K562 (cell line): ENCODE measurements at regions not wholly inside any gene's neighbourhood (a gene's known extent, or its start where the extent isn't known, plus 50 kb on each side); places are given as distances from the start of the nearest gene placed in this dataset.

ENCODE experiments used
- ATAC-seq: fragments of 200-7000 bp; cut with Tn5 transposase; 3 replicates; pipeline ENCODE4 v1.9.1; 2020; ENCODE audit warnings: moderate library complexity
- BruUV-seq: library from RNA; stranded (reverse); fragments of 400-500 nt; replicated peaks from 2 replicates; lab custom pipeline; 2021; lab: Mats Ljungman, UMichigan
- CTCF ChIA-PET: fragments of 300-600 bp; formaldehyde crosslinking; extraction: SDS; loops from one replicate; lab custom pipeline; 2021; ENCODE audit warnings: low intra/inter-chr PET ratio; lab: Yijun Ruan, JAX
- POLR2A ChIA-PET: fragments of 300-600, 350-650 bp; sonication (Branson Sonifier 250); formaldehyde crosslinking; extraction: SDS; loops from one replicate; lab custom pipeline; 2021; ENCODE audit warnings: antibody characterized with exemption, inconsistent platforms; lab: Yijun Ruan, JAX
- DNase-seq, 4 experiments: peaks; one replicate each; pipeline versions ENCODE4 v3.0.0 to v3.0.0-alpha.2; 2011 to 2018; ENCODE audit warnings: low spot score in 3 of 4, mixed read lengths in 3 of 4; ENCODE audit errors: extremely low read depth in 1 of 4
- FAIRE-seq: peaks from 2 replicates; lab custom pipeline; 2011; peaks lifted over from hg19 to GRCh38; lab: Jason Lieb, UNC
- H2AFZ ChIP-seq: 2 replicates; pipeline ENCODE4 v1.6.0; 2011; ENCODE audit warnings: low read depth, low read length, control low read depth, inconsistent platforms
- H3K27ac ChIP-seq: fragments of 200-600 bp; 3 replicates; pipeline ENCODE4 v1.8.0; 2011; ENCODE audit warnings: low read depth, mild to moderate bottlenecking, control low read depth, inconsistent platforms, low read length, moderate library complexity, mixed read lengths; ENCODE audit errors: extremely low read depth
- H3K27me3 ChIP-seq, 2 experiments: fragments of 300-600 bp in 1 of 2; 2 replicates in 1 of 2; 3 replicates in 1 of 2; pipeline versions ENCODE4 v1.6.0 to v1.8.0; 2011; ENCODE audit warnings: inconsistent platforms in 2 of 2, low read length in 2 of 2, mild to moderate bottlenecking in 1 of 2, mixed read lengths in 1 of 2, moderate library complexity in 1 of 2; ENCODE audit not compliant: control insufficient read depth in 2 of 2, insufficient read depth in 2 of 2
- H3K36me3 ChIP-seq: fragments of 300-600 bp; 3 replicates; pipeline ENCODE4 v1.8.0; 2011; ENCODE audit warnings: mild to moderate bottlenecking, low read length, inconsistent platforms; ENCODE audit not compliant: control insufficient read depth, insufficient read depth
- H3K4me1 ChIP-seq, 2 experiments: fragments of 200-600 bp in 1 of 2; replicated peaks in 1 of 2; 2 replicates in 1 of 2; 3 replicates in 1 of 2; pipeline versions ENCODE4 v1.5.1 to v1.8.0; 2011; ENCODE audit warnings: inconsistent platforms in 2 of 2, low read length in 2 of 2, mild to moderate bottlenecking in 1 of 2, mixed read lengths in 1 of 2, moderate library complexity in 1 of 2; ENCODE audit not compliant: control insufficient read depth in 2 of 2, insufficient read depth in 2 of 2
- H3K4me2 ChIP-seq: 2 replicates; pipeline ENCODE4 v1.6.1; 2011; ENCODE audit warnings: low read length, control low read depth, inconsistent platforms, mixed read lengths; ENCODE audit not compliant: insufficient read depth
- H3K4me3 ChIP-seq: fragments of 200-600 bp; sonication (generic), shearing (Covaris generic); 2 replicates; pipeline ENCODE4 v1.5.1; 2016; ENCODE audit warnings: control low read depth, inconsistent platforms
- H3K79me2 ChIP-seq: fragments of 200-600 bp; 3 replicates; pipeline ENCODE4 v1.8.0; 2011; ENCODE audit warnings: low read length, inconsistent platforms; ENCODE audit not compliant: control insufficient read depth, insufficient read depth
- H3K9ac ChIP-seq, 2 experiments: 2 replicates each; pipeline versions ENCODE4 v1.6.0 to v1.6.1; 2011; ENCODE audit warnings: low read depth in 2 of 2, low read length in 2 of 2, control low read depth in 1 of 2, inconsistent platforms in 1 of 2, mild to moderate bottlenecking in 1 of 2, mixed read lengths in 1 of 2; ENCODE audit not compliant: insufficient read depth in 1 of 2
- H3K9me1 ChIP-seq: one replicate; pipeline ENCODE4 v1.6.0; 2011; ENCODE audit warnings: inconsistent platforms, mild to moderate bottlenecking, low read length, moderate library complexity; ENCODE audit not compliant: control insufficient read depth, insufficient read depth
- H3K9me3 ChIP-seq: replicated peaks from 2 replicates; pipeline ENCODE4 v1.5.1; 2011; ENCODE audit warnings: low read depth, low read length, inconsistent platforms; ENCODE audit not compliant: control insufficient read depth, insufficient read depth
- H4K20me1 ChIP-seq: replicated peaks from 2 replicates; pipeline ENCODE4 v1.6.1; 2011; ENCODE audit warnings: low read length, inconsistent platforms, mixed read lengths; ENCODE audit not compliant: control insufficient read depth, insufficient read depth
- CBX5 ChIP-seq: IDR thresholded peaks from 2 replicates; pipeline ENCODE4 v1.6.1; 2014; ENCODE audit warnings: low read depth, borderline replicate concordance
- DDX20 ChIP-seq: fragments of 450-650 bp; IDR thresholded peaks from 2 replicates; pipeline ENCODE4 v1.6.1; 2016; ENCODE audit warnings: missing genetic modification characterization, low read depth, mild to moderate bottlenecking, missing compliant biosample characterization, moderate library complexity
- DNMT1 ChIP-seq: fragments of 450-650 bp; IDR thresholded peaks from 2 replicates; pipeline ENCODE4 v1.6.1; 2016; ENCODE audit warnings: antibody characterized with exemption, mild to moderate bottlenecking
- EHMT2 ChIP-seq: fragments of 450-650 bp; IDR thresholded peaks from 2 replicates; pipeline ENCODE4 v1.6.1; 2018; ENCODE audit warnings: antibody characterized with exemption
- HMG20B ChIP-seq: fragments of 250-450 bp; sonication (Bioruptor Pico); IDR thresholded peaks from 2 replicates; pipeline ENCODE4 v1.5.0; 2021; ENCODE audit warnings: mild to moderate bottlenecking
- KDM2B ChIP-seq: fragments of 250-450 bp; sonication (Bioruptor Pico); IDR thresholded peaks from 2 replicates; pipeline ENCODE4 v1.8.0; 2021; ENCODE audit warnings: mild to moderate bottlenecking, moderate library complexity
- NCOA1 ChIP-seq: fragments of 450-650 bp; IDR thresholded peaks from 2 replicates; pipeline ENCODE4 v1.6.1; 2016; ENCODE audit warnings: low read depth
- NCOA4 ChIP-seq: fragments of 450-650 bp; IDR thresholded peaks from 2 replicates; pipeline ENCODE4 v1.6.1; 2018; ENCODE audit warnings: mild to moderate bottlenecking; ENCODE audit not compliant: partially characterized antibody
- PCBP2 ChIP-seq: fragments of 200-400 bp; formaldehyde crosslinking; IDR thresholded peaks from 2 replicates; pipeline ENCODE4 v1.6.1; 2018; ENCODE audit warnings: low read length, low read depth, mild to moderate bottlenecking, moderate library complexity; ENCODE audit not compliant: poor library complexity, severe bottlenecking
- POLR3A ChIP-seq: IDR thresholded peaks from 2 replicates; pipeline ENCODE4 v1.6.1; 2011; ENCODE audit warnings: borderline replicate concordance, mild to moderate bottlenecking, moderate library complexity; ENCODE audit not compliant: insufficient read length, insufficient read depth; ENCODE audit errors: extremely low read depth
- RUNX1 ChIP-seq: sonication (generic); IDR thresholded peaks from 2 replicates; pipeline ENCODE4 v1.6.1; 2016; ENCODE audit warnings: antibody characterized with exemption, low read depth
- SIN3A ChIP-seq, 2 experiments: fragments of 150-350 bp in 1 of 2; IDR thresholded peaks; 2 replicates each; pipeline ENCODE4 v1.6.1; 2011 to 2016; ENCODE audit warnings: borderline replicate concordance in 2 of 2, low read depth in 2 of 2, low read length in 2 of 2, mild to moderate bottlenecking in 2 of 2, moderate library complexity in 2 of 2; ENCODE audit not compliant: control insufficient read depth in 1 of 2
- SPI1 ChIP-seq: IDR thresholded peaks from 2 replicates; pipeline ENCODE4 v1.6.1; 2011; ENCODE audit warnings: low read depth, low read length, control low read depth, borderline replicate concordance
- ZNF384 ChIP-seq: IDR thresholded peaks from 2 replicates; pipeline ENCODE4 v1.6.1; 2012; ENCODE audit warnings: low read depth, low read length, improper control_type of control experiment
- ZNF512 ChIP-seq: IDR thresholded peaks from 2 replicates; pipeline ENCODE4 v1.6.1; 2016; ENCODE audit warnings: missing genetic modification characterization, missing compliant biosample characterization
- ZNF764 ChIP-seq: fragments of 250-450 bp; sonication (Bioruptor Pico); IDR thresholded peaks from 2 replicates; pipeline ENCODE4 v1.4.0; 2020; ENCODE audit warnings: low read depth, mild to moderate bottlenecking, moderate library complexity
- WGBS: fragments of 100-300 bp; shearing (Covaris generic); methylation state at CpG from one replicate; pipeline ENCODE4 v1.1.6; 2016; ENCODE audit warnings: low coverage, mixed read lengths; ENCODE audit not compliant: insufficient coverage; ENCODE audit errors: missing lambda C conversion rate; 5-methylcytosine and 5-hydroxymethylcytosine counted together
- in situ Hi-C: fragments of 300-500 bp; cut with MboI; formaldehyde crosslinking; loops from 4 replicates; pipeline ENCODE4 v1.15.0; 2018; ENCODE audit warnings: inconsistent platforms, mixed read lengths
- intact Hi-C: fragments of 100-400 bp; cut with micrococcal nuclease; formaldehyde crosslinking; loops from 2 replicates; pipeline ENCODE4 v1.14.2; 2022
- TF ChIP-seq, protein P1 (sequence below), 2 experiments: fragments of 450-650 bp; IDR thresholded peaks; 2 replicates each; pipeline ENCODE4 v1.6.1; 2016

DNA sequence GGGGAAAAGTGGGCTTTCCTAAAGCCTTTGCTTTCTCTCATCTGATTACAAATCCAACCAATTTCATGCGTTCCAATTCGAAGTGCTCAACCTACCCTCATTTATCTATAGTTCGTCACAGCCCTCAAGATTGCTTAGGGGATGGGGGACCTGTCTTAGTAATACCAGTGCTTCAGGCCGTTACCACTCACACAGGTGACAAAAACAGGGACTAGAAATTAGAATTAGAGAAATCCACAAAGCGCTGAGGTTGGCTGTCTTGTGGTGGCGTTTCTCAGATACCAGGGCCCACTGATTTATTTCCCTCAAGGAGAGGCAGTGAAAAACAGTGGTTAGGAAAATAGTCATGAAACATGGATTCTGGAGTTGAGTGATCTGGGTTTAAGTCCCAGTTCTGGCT, 121.6 kb upstream of the SPACA1 start:
- Histone ChIP-seq H3K4me2 (no peak overlapping the region), H3K9ac (no peak overlapping the region), H3K27me3 (peaks cover 2 to 9% of the 10 kb centered on the region in 2 experiments; a peak in 2 of 5 replicates), H3K27ac (no peak overlapping the region), H3K79me2 (no peaks in the 10 kb centered on the region), H3K4me1 (no peaks in the 10 kb centered on the region), H4K20me1 (no peaks in the 10 kb centered on the region), H3K4me3 (no peak overlapping the region), H3K9me3 (no peaks in the 10 kb centered on the region), H2AFZ (no peak overlapping the region), H3K36me3 (no peaks in the 10 kb centered on the region), H3K9me1 (no peaks in the 10 kb centered on the region)
- WGBS, result 0% methylated on average over 6 of the region's 6 CpGs
- TF ChIP-seq CBX5, result no peak
- TF ChIP-seq ZNF384, result no peak
- no peak for TF ChIP-seq ZNF764 (CRISPR knock-in tag)
- TF ChIP-seq NCOA1, result no peak
- no peak for TF ChIP-seq RUNX1
- TF ChIP-seq DDX20 (tag), result no peak
- TF ChIP-seq SPI1, result no peak
- TF ChIP-seq SIN3A (IDR thresholded peaks at IDR 0.05; ENCODE audit: borderline replicate concordance in 2 of 2, control insufficient read depth in 1 of 2, low read depth in 2 of 2, low read length in 2 of 2), result no peak
- no peak for TF ChIP-seq KDM2B (CRISPR knock-in tag)
- TF ChIP-seq PCBP2, result no peak
- no peak for TF ChIP-seq EHMT2
- no peak for TF ChIP-seq POLR3A
- TF ChIP-seq DNMT1, result no peak
- no peak for TF ChIP-seq NCOA4
- no peak for TF ChIP-seq ZNF512
- TF ChIP-seq, protein P1, sequence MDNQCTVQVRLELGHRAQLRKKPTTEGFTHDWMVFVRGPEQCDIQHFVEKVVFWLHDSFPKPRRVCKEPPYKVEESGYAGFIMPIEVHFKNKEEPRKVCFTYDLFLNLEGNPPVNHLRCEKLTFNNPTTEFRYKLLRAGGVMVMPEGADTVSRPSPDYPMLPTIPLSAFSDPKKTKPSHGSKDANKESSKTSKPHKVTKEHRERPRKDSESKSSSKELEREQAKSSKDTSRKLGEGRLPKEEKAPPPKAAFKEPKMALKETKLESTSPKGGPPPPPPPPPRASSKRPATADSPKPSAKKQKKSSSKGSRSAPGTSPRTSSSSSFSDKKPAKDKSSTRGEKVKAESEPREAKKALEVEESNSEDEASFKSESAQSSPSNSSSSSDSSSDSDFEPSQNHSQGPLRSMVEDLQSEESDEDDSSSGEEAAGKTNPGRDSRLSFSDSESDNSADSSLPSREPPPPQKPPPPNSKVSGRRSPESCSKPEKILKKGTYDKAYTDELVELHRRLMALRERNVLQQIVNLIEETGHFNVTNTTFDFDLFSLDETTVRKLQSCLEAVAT (IDR thresholded peaks at IDR 0.05), result no peak
- TF ChIP-seq HMG20B (CRISPR knock-in tag), result no peak
- intact Hi-C loops, result loop anchor here (5.0 to 10.0 kb wide), 3 partner anchors 541 to 851 kb away; no protein-coding TSS in a partner anchor
- no TSS peak for BruUV-seq
- FAIRE-seq (no peak), DNase-seq (no peak), ATAC-seq (no peak)
- ChIA-PET CTCF (no interaction called here), POLR2A (no interaction called here)
- in situ Hi-C loops, result no loop called here
